ENCODE measurements at regions not wholly inside any gene's neighbourhood (a gene's known extent, or its start where the extent isn't known, plus 50 kb on each side); places are given as distances from the start of the nearest gene placed in this dataset.

GRCh38 chr15:87348746-87349145 lies 907.8 kb downstream of the NTRK3 start:
- peak; percentile 0 for DNase-seq

- DNase-seq, result no peak
Observed at GRCh38 chr15:87347806-87348515, 908.6 kb downstream of the NTRK3 start.

GRCh38 chr15:87345961-87346360 lies 910.6 kb downstream of the NTRK3 start:
- no peak for DNase-seq

GRCh38 chr15:87343966-87344365 lies 912.6 kb downstream of the NTRK3 start:
- DNase-seq, result no peak

GRCh38 chr15:87340370-87340769 lies 916.2 kb downstream of the NTRK3 start:
- no peak for DNase-seq

GRCh38 chr15:87326269-87326668 lies 930.3 kb downstream of the NTRK3 start:
- DNase-seq, result no peak

GRCh38 chr15:87322870-87323269 lies 933.7 kb downstream of the NTRK3 start:
- no peak for DNase-seq

GRCh38 chr15:87322265-87322664 lies 934.3 kb downstream of the NTRK3 start:
- DNase-seq, result no peak

GRCh38 chr15:87317900-87318299 lies 938.6 kb downstream of the NTRK3 start:
- no peak for DNase-seq

- DNase-seq, result no peak
Observed at GRCh38 chr15:87312221-87312620, 944.3 kb downstream of the NTRK3 start.

GRCh38 chr15:87300146-87300545 lies 956.4 kb downstream of the NTRK3 start:
- DNase-seq, result no peak

GRCh38 chr15:87294854-87295253 lies 961.7 kb downstream of the NTRK3 start:
- no peak for DNase-seq

- no peak for DNase-seq
Observed at GRCh38 chr15:87293031-87293430, 963.5 kb downstream of the NTRK3 start.

- no peak for DNase-seq
Observed at GRCh38 chr15:87287156-87287555, 969.4 kb downstream of the NTRK3 start.

- DNase-seq, result no peak
Observed at GRCh38 chr15:87269566-87269965, 987.0 kb downstream of the NTRK3 start.

GRCh38 chr15:87268675-87269074 lies 987.9 kb downstream of the NTRK3 start:
- DNase-seq, result no peak

- DNase-seq, result no peak
Observed at GRCh38 chr15:87267798-87268197, 988.7 kb downstream of the NTRK3 start.

- no peak for DNase-seq
Observed at GRCh38 chr15:87263871-87264270, 992.7 kb downstream of the NTRK3 start.

- DNase-seq, result no peak
Observed at GRCh38 chr15:87263296-87263695, 993.2 kb downstream of the NTRK3 start.

- DNase-seq, result no peak
Observed at GRCh38 chr15:87245592-87245991, 1010.9 kb downstream of the NTRK3 start.

GRCh38 chr15:87243474-87243873 lies 1013.1 kb downstream of the NTRK3 start:
- no peak for DNase-seq

GRCh38 chr15:87239582-87240230 lies 1016.8 kb downstream of the NTRK3 start:
- DNase-seq, result no peak

GRCh38 chr15:87238451-87239068 lies 1018.0 kb downstream of the NTRK3 start:
- no peak for DNase-seq

GRCh38 chr15:87228460-87228859 lies 1028.1 kb downstream of the NTRK3 start:
- no peak for DNase-seq

Measured in left kidney (tissue), 1 donor.